T-cell (primary cell): ENCODE measurements at regions not wholly inside any gene's neighbourhood (a gene's known extent, or its start where the extent isn't known, plus 50 kb on each side); places are given as distances from the start of the nearest gene placed in this dataset.
"Not testable (repeated sequence)": the region's sequence is repeated elsewhere in the genome, so short reads cannot be mapped to it uniquely, and the experiment has no call there.

Source experiments
- ATAC-seq, 4 experiments: fragments of 200-7000 bp in 3 of 4; fragments of 150-1000 bp in 1 of 4; cut with Tn5 transposase; replicated peaks in 1 of 4; 1 replicate in 3 of 4; 2 replicates in 1 of 4; pipeline ENCODE4 v1.10.0; 2021; ENCODE audit warnings: moderate library complexity in 3 of 4, mild to moderate bottlenecking in 2 of 4, moderate number of reproducible peaks in 1 of 4
- CTCF ChIA-PET, 2 donors: fragments of 300-600 bp; sonication (Branson Sonifier 250); formaldehyde crosslinking; loops; one replicate each; lab custom pipeline; 2022; ENCODE audit warnings: antibody characterized with exemption in 2 of 2; lab: Charles Lee
- POLR2A ChIA-PET, 2 donors: fragments of 300-600 bp; sonication (Branson Sonifier 250); formaldehyde crosslinking; loops; one replicate each; lab custom pipeline; 2022; ENCODE audit warnings: antibody characterized with exemption in 2 of 2; lab: Charles Lee
- DNase-seq, 35 experiments: peaks; one replicate each; pipeline versions ENCODE4 v3.0.0 to v3.0.0-alpha.2; 2013 to 2023
- H3K27ac ChIP-seq: one replicate; pipeline ENCODE4 v1.5.1; 2013; ENCODE audit warnings: low read length
- H3K27me3 ChIP-seq, 2 experiments: replicated peaks in 1 of 2; 1 replicate in 1 of 2; 2 replicates in 1 of 2; pipeline versions ENCODE4 v1.6.1 to v1.7.0; 2013; ENCODE audit warnings: low read length in 1 of 2, mixed read lengths in 1 of 2; ENCODE audit not compliant: control insufficient read depth in 2 of 2, insufficient read depth in 2 of 2; ENCODE audit errors: extremely low read depth in 1 of 2
- H3K36me3 ChIP-seq, 2 donors: 1 replicate in 1 of 2; 2 replicates in 1 of 2; pipeline versions ENCODE4 v1.6.1 to v1.7.0; 2013; ENCODE audit warnings: low read length in 1 of 2; ENCODE audit not compliant: control insufficient read depth in 2 of 2, insufficient read depth in 1 of 2; ENCODE audit errors: extremely low read depth in 1 of 2
- H3K4me1 ChIP-seq, 2 experiments: 1 replicate in 1 of 2; 2 replicates in 1 of 2; pipeline versions ENCODE4 v1.6.1 to v1.7.0; 2013; ENCODE audit warnings: low read length in 2 of 2, mixed read lengths in 1 of 2; ENCODE audit not compliant: insufficient read depth in 2 of 2, control insufficient read depth in 1 of 2; ENCODE audit errors: extremely low read depth in 1 of 2
- H3K4me3 ChIP-seq, 2 donors: 1 replicate in 1 of 2; 2 replicates in 1 of 2; pipeline versions ENCODE4 v1.5.1 to v1.7.0; 2013; ENCODE audit warnings: mild to moderate bottlenecking in 2 of 2, low read length in 1 of 2, moderate library complexity in 1 of 2; ENCODE audit not compliant: control insufficient read depth in 1 of 2; ENCODE audit errors: extremely low read depth in 1 of 2
- H3K9me3 ChIP-seq: 2 replicates; pipeline ENCODE4 v1.7.0; 2013
- H3K27ac Mint-ChIP-seq, 2 donors: one replicate each; pipeline ENCODE4 v1.8.0; 2020 to 2021; ENCODE audit warnings: mild to moderate bottlenecking in 2 of 2, mixed read lengths in 2 of 2
- H3K27me3 Mint-ChIP-seq, 2 donors: one replicate each; pipeline ENCODE4 v1.8.0; 2021 to 2022; ENCODE audit warnings: mixed read lengths in 2 of 2
- H3K36me3 Mint-ChIP-seq: one replicate; pipeline ENCODE4 v1.8.0; 2021; ENCODE audit warnings: mixed read lengths
- H3K4me1 Mint-ChIP-seq, 3 donors: one replicate each; pipeline ENCODE4 v1.8.0; 2020 to 2022; ENCODE audit warnings: mixed read lengths in 3 of 3, mild to moderate bottlenecking in 1 of 3
- H3K4me3 Mint-ChIP-seq, 3 donors: one replicate each; pipeline ENCODE4 v1.8.0; 2020 to 2022; ENCODE audit warnings: mild to moderate bottlenecking in 3 of 3, mixed read lengths in 3 of 3, moderate library complexity in 3 of 3
- H3K9me3 Mint-ChIP-seq, 3 donors: one replicate each; pipeline ENCODE4 v1.8.0; 2020 to 2022; ENCODE audit warnings: mixed read lengths in 3 of 3
- WGBS: methylation state at CpG from one replicate; pipeline ENCODE4 v1.1.5; 2013; ENCODE audit warnings: missing lambda C conversion rate; ENCODE audit not compliant: insufficient coverage; 5-methylcytosine and 5-hydroxymethylcytosine counted together

DNA sequence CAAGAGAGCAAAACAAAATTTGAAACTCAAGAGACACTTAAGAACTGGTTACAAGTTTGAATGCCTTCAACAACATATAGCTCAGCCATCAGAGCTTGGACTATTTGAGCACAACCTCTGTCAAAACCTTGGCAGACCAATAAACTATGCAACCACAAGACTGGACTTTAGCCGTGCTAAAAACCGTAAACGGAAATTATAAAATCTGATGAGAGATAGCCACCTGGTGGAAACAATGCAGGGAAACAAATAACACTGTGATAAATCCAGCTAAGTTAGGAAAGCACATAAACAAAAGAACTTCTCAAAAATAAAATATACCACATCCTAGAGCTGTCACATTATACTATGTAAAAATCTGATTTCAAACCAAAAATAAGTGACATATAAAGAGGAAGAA is 1074.2 kb upstream of the NOVA1 start:
- ATAC-seq (no peak), DNase-seq (no peak)
- Histone ChIP-seq H3K4me1 (no peaks in the 10 kb centered on the region), H3K27ac (no peak overlapping the region), H3K4me3 (no peak overlapping the region), H3K36me3 (no peaks in the 10 kb centered on the region), H3K27me3 (no peaks in the 10 kb centered on the region), H3K9me3 (no peaks in the 10 kb centered on the region)
- Mint-ChIP-seq H3K4me3 (no peak overlapping the region), H3K27me3 (no peaks in the 10 kb centered on the region), H3K27ac (no peak overlapping the region), H3K9me3 (peaks cover 15 to 29% (median 15%) of the 10 kb centered on the region in 3 donors), H3K36me3 (no peaks in the 10 kb centered on the region), H3K4me1 (no peaks in the 10 kb centered on the region)
- no CpG with 5 or more reads among the region's 3 CpGs for WGBS
- ChIA-PET POLR2A (interaction anchor here in 1 of 2 donors (0.9 kb wide), 1 partner anchor 642 kb away, joined by 3 read pairs; no protein-coding TSS in a partner anchor), CTCF (no interaction called here)

DNA sequence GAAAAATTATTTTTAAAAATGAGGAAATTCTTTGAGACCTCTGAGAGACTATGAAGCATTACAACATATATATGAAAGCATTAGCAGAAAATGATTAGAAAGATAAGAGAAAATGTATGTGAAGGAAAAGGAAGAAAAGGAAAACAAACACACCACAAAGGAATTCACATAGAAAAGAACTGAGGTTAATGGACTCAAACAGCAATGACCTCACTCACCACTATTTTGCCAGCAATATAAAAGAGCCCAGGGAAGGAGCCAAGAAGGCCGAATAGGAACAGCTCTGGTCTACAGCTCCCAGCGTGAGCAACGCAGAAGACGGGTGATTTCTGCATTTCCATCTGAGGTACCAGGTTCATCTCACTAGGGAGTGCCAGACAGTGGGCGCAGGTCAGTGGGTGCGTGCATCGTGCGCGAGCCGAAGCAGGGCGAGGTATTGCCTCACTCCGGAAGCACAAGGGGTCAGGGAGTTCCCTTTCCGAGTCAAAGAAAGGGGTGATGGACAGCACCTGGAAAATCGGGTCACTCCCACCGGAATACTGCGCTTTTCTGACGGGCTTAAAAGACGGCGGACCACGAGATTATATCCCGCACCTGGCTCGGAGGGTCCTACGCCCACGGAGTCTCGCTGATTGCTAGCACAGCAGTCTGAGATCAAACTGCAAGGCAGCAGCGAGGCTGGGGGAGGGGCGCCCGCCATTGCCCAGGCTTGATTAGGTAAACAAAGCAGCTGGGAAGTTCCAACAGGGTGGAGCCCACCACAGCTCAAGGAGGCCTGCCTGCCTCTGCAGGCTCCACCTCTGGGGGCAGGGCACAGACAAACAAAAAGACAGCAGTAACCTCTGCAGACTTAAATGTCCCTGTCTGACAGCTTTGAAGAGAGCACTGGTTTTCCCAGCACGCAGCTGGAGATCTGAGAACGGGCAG is 1075.2 kb upstream of the NOVA1 start:
- H3K4me1 Mint-ChIP-seq, H3K36me3 Mint-ChIP-seq, H3K4me1 ChIP-seq, H3K27me3 Mint-ChIP-seq, H3K27ac ChIP-seq, POLR2A ChIA-PET, H3K4me3 Mint-ChIP-seq, H3K9me3 ChIP-seq, H3K36me3 ChIP-seq, H3K27me3 ChIP-seq, H3K4me3 ChIP-seq, ATAC-seq, H3K27ac Mint-ChIP-seq, DNase-seq, CTCF ChIA-PET: not testable (repeated sequence)
- H3K9me3 Mint-ChIP-seq, result peaks cover 13 to 29% (median 15%) of the 10 kb centered on the region in 3 donors
- 99% methylated on average over 7 of the region's 30 CpGs for WGBS

DNA sequence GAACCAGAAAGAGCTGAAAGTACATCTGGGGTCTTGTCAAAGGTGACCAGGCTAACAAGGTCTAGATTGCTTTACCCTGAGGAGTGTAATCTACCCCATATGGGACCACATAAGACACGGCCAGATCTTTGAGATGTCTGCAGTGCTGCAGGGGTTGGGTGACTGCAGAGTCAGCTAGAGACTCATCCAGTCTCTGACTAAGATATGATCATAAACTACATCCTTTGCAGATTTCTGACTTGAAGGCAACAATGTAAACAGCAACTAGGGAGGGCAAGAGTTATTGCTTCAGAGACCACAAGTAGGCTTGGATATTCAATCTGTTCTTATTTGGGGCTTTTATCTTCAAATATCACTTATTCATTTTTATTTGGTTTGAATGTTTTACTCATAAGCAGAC is 1080.5 kb upstream of the FOXG1 start:
- ChIA-PET POLR2A (no interaction called here), CTCF (no interaction called here)
- H3K36me3 ChIP-seq, result no peaks in the 10 kb centered on the region

DNA sequence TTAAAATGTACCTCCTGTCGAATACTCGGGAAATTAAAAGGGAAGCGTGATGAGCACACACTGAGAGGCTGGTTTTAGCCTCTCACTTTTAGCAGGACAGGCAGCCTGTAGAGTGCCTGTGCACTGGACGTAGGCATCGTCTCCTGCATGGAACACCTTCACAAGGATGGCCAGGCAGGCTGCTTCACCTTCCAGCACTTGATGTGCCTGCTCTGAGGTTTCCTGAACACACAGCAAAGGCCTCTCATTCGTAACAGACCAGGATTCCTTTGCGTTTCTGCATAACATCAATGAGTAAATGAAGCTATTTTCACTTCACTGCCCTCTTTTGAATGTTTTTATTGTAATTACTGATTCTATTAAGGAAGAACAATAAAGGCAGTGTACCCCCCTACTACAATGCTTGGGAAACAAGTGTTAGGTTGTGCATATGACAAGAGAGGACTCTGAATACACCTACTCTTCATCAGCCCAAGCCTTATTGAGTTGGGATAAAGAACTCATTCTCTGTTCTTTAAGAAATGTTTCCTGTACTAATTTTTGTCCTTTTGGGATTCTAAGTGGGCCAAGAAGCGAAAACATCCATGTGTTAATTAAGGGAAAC is 1077.6 kb upstream of the FOXG1 start:
- Histone ChIP-seq H3K4me1 (no peaks in the 10 kb centered on the region), H3K27me3 (no peaks in the 10 kb centered on the region), H3K9me3 (no peaks in the 10 kb centered on the region), H3K27ac (no peak overlapping the region), H3K4me3 (no peak overlapping the region), H3K36me3 (no peaks in the 10 kb centered on the region)
- Mint-ChIP-seq H3K27me3 (no peaks in the 10 kb centered on the region), H3K4me1 (no peaks in the 10 kb centered on the region), H3K36me3 (no peaks in the 10 kb centered on the region), H3K4me3 (no peak overlapping the region), H3K27ac (no peak overlapping the region), H3K9me3 (peaks cover 15 to 41% (median 21%) of the 10 kb centered on the region in 3 donors)
- no peak for DNase-seq
- ChIA-PET POLR2A (no interaction called here), CTCF (no interaction called here)
- no peak for ATAC-seq
- WGBS, result 84% methylated on average over 5 of the region's 8 CpGs

More for the DNA sequence above, 1080.5 kb upstream of the FOXG1 start:
- H3K9me3 Mint-ChIP-seq, result peaks cover 13 to 33% (median 15%) of the 10 kb centered on the region in 3 donors
- no peaks in the 10 kb centered on the region for H3K4me1 Mint-ChIP-seq
- Histone ChIP-seq H3K27ac (no peak overlapping the region), H3K9me3 (no peaks in the 10 kb centered on the region), H3K4me3 (no peak overlapping the region), H3K27me3 (no peaks in the 10 kb centered on the region), H3K4me1 (no peaks in the 10 kb centered on the region)
- DNase-seq (no peak), ATAC-seq (no peak)
- no peak overlapping the region for H3K4me3 Mint-ChIP-seq
- H3K27ac Mint-ChIP-seq, result no peak overlapping the region
- no peaks in the 10 kb centered on the region for H3K27me3 Mint-ChIP-seq
- WGBS, result no CpG with 5 or more reads among the region's 1 CpG
- no peaks in the 10 kb centered on the region for H3K36me3 Mint-ChIP-seq

DNA sequence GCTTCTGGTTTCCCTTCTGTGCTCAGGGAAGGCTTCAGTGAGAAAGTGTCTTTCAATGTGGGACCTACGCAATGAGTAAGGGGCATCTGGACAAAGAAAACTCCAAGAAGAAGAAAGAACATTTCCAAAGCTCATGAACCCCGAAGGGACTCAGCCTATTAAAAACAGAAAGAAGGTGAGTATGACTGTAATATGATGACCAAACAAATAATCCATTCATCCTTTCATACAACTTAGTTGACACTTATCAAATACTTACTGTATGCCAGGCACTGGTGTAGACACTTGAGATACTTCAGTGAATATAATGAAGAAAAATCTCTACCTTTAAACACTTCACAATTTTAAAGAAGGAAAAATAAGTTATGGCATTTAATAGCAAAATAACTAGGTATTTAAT is 1054.2 kb upstream of the FOXG1 start:
- H3K27ac Mint-ChIP-seq, result no peak overlapping the region
- no CpG with 5 or more reads among the region's 2 CpGs for WGBS
- POLR2A ChIA-PET, result no interaction called here
- CTCF ChIA-PET, result no interaction called here
- ATAC-seq (no peak), DNase-seq (no peak)
- Histone ChIP-seq H3K9me3 (no peaks in the 10 kb centered on the region), H3K27ac (no peak overlapping the region), H3K4me1 (no peaks in the 10 kb centered on the region), H3K4me3 (no peak overlapping the region), H3K27me3 (no peaks in the 10 kb centered on the region), H3K36me3 (no peaks in the 10 kb centered on the region)
- no peak overlapping the region for H3K4me3 Mint-ChIP-seq
- H3K36me3 Mint-ChIP-seq, result no peaks in the 10 kb centered on the region
- no peaks in the 10 kb centered on the region for H3K4me1 Mint-ChIP-seq
- H3K9me3 Mint-ChIP-seq, result peaks cover 18 to 36% (median 35%) of the 10 kb centered on the region in 3 donors
- no peaks in the 10 kb centered on the region for H3K27me3 Mint-ChIP-seq

DNA sequence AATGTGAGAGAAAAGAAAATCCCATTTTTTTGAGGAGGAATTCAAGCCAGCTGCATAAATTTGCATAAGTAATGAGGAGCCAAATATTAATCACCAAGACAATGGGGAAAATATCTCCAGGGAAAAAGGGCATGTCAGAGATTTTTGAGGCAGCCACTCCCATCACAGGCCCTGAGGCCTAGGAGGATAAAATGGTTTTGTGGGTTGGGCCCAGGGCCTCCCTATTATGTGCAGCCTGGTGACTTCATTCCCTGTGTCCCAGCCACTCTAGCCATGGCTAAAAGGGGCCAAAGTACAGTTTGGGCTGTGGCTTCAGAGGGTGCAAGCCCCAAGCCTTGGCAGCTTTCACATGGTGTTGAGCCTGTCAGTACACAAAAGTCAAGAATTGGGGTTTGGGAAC is 1051.0 kb upstream of the FOXG1 start:
- H3K4me3 ChIP-seq, result no peak overlapping the region
- DNase-seq (no peak), ATAC-seq (no peak)
- H3K9me3 ChIP-seq, result no peaks in the 10 kb centered on the region
- Mint-ChIP-seq H3K27ac (no peak overlapping the region), H3K4me3 (no peak overlapping the region), H3K9me3 (peaks cover 26 to 35% (median 31%) of the 10 kb centered on the region in 3 donors), H3K36me3 (no peaks in the 10 kb centered on the region), H3K27me3 (no peaks in the 10 kb centered on the region), H3K4me1 (no peaks in the 10 kb centered on the region)
- no peaks in the 10 kb centered on the region for H3K4me1 ChIP-seq
- CTCF ChIA-PET, result no interaction called here
- H3K27ac ChIP-seq, result no peak overlapping the region
- POLR2A ChIA-PET, result no interaction called here
- no peaks in the 10 kb centered on the region for H3K36me3 ChIP-seq
- H3K27me3 ChIP-seq, result no peaks in the 10 kb centered on the region
